Glomerular endothelial cell (primary cell): ENCODE measurements at regions not wholly inside any gene's neighbourhood (a gene's known extent, or its start where the extent isn't known, plus 50 kb on each side); places are given as distances from the start of the nearest gene placed in this dataset.

Source experiments
- DNase-seq: peaks from one replicate; pipeline ENCODE4 v3.0.0-alpha.2; 2011; ENCODE audit warnings: low read depth, low spot score; ENCODE audit errors: extremely low read depth

DNA sequence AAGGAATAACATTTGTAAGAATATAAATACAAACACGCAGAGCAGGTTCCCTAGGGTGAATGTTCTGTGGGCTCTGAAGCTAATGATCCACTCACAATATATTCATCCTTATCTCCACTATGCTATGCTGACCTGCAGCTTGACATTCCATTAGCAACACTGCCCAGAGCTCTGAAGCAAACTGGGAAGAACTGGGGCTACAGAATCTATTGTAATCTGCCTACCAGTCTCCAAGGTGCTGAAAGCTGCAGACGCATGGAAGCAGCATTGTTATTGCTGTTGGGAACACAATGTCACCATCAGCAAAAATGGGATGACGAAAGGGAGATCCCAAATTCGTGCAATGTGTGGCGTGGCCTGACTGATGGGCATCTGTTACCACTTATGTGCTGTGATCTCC is 316.7 kb upstream of the RORA start:
- DNase-seq: no peak

DNA sequence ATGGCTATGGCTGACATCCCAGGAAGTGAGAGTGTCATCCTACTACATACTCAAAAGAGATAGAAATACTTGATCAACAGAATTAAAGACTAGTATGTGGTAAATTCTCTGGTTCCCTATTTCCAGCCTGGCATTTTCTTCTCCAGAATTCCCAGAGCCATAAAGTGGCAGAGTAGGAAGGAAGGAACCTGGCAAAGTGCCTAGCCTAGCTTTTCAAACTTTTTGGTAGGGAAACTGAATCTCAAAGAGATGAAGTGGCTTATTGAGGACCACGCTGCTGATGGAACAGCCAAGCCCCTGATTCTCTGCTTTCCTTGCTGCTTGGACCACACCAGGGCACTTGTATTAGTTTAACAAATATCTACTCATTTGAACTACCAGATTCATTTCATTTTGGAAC is 312.4 kb upstream of the RORA start:
- DNase-seq: no peak

DNA sequence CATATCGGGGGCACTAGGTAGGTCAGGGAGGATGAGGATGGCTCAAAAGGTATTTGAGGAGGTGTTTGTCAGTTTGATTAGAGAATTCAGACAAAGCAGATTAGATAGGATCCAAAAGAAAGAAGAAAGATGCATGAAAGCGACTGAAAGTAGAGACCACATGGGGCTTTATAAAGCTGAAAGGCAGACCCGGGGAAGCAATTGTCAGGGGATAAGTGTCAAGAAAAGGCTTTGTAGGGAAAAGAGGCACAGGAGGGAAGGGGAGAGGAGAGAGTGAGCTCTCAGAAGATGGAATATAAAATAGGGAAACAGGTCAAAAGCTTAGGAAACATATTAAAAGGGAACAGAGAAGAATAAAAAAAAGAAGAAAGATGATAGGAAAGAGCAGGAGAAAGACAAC is 308.2 kb upstream of the RORA start:
- DNase-seq: no peak

DNA sequence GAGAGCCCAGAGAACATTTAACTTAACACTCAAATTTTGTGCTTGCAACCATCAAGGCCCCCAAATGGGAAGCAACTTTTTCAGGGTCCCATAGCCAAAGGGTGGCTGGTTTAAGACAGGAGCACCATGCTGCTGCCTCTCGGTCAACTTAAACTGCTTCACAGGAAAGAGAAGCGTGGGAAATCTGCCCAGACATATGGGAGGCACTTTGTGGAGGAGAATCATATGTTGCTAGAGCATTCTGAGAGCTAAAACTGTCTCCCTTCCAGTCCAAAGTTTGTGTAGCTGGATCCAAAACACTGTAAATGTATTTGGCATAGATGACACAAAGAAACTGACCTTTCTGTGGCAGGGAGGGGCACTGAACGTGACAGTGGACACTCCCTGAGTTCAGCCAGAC is 305.9 kb upstream of the RORA start:
- DNase-seq: no peak

DNA sequence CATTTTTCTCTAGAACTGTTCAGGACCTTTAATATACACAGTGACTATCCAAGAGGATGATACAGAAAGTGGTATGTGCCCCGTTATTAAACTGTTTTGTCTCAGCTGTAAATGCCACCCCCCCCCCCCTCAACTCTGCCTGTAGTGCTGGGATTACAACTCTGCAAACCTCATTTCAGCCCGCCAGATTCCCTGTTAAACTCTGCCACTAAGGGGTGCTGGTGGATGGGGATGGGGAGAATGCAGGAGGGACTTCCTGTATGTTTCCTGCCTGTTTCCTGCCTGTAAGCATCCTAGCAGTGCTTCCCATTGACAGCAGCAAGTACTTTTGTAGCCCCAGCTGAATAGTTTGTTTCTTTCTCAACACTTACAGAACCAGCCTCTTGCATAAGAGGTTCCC is 301.7 kb upstream of the RORA start:
- no peak for DNase-seq

DNA sequence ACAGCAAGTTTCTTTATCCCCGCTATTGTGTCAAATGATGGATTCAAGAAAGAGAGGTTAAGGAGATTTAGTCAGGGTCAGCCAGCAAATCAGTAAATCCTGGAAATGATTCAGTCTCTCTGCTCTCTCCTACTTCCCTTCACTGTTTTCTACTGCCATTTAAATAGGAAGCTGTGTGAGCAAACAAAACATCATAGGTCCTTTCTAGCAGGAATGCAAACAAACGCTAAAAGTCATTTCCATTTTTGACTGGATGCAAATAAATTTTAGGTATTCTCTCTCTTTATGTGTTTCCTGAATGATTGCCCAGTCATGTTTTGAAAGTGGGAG is 299.4 kb upstream of the RORA start:
- DNase-seq: peak; percentile 44

DNA sequence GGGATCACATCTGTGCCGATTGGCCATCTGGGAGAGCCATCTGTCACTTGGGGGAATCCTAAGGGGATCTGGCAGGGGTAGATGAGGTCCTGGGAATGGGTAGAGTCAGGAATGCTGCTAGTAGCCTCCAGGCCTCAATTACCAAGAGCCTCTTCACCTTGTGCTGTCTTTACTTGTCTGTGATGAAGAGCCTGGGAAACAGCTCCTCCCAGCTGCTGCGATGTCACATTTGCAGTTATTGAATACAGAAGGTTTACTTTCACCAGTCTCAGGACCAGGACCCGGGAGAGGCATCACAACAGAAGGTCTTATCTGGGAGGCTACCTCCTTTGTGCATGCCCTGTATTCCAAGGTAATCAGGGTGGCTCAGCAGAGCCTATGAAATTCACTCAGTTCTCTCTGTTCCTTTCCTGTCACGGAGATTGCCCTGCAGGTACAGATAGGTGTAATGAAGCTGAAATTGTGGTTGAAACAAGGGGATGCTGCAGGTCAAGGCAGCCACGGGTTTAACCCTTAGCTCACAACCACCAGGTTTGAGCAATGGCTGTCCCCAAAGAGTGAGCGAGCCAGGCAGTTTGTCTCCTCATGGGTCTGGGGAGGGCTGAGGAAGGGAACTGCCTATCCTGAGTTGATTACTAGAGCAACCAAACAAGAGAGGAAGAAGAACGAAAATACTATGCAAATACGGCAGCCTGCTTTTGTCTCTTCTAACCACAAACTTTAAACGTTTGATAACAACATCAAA is 298.9 kb upstream of the RORA start:
- DNase-seq: no peak

DNA sequence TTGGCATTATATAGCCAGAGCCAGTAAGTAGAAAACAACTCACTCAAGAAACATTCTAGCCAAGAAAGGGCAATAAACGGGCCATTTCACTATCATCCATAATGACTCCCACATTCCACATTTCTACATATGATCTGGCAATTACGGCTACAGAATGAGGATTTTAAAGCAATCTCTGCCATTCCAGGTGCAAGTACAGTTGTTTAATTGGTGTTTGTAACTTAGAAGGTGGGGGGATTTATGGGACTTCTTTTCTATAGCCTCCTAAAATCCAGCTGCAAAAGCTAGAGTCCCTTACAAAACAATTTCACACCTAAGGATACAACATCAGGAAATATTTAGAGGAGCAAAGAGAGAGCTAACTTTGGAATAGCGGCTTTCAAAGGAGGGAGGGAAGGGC is 295.4 kb upstream of the RORA start:
- no peak for DNase-seq

DNA sequence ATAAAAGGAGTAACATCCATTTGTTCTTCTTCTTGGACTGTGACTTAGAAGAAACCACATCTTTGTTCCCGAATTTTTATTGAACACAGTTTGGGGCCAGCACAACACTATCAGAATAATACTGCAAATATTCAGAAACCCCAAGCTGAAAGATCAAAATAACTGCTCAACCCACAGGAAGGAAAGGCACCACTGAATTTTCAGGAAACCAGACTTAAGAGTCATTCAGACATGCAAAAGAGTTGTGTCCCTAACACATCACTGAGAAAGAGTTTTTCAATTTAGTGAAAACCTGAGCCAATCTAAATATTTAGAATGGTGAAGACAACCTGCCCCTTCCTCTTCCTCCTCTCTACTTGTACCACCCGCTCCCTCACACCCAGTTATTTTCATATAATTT is 295.0 kb upstream of the RORA start:
- DNase-seq: no peak

DNA sequence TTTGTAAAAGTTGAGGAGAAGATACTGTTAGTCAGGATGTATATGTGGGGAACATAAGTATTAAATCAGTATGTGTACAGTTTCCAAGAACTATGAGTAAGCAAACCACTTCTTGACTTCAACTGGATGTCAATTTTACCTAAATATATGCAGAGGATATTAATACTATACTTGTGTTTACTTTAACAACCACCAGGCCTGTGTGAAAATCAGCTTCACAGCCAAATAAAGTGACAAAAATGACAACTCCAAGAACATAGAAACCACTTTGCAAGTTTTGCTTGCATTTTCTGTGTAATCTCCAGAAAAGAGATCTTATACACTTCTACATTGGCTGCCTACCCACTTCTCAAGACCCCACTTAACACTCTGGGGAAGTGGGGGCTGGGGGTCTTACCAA is 293.3 kb upstream of the RORA start:
- DNase-seq: no peak

DNA sequence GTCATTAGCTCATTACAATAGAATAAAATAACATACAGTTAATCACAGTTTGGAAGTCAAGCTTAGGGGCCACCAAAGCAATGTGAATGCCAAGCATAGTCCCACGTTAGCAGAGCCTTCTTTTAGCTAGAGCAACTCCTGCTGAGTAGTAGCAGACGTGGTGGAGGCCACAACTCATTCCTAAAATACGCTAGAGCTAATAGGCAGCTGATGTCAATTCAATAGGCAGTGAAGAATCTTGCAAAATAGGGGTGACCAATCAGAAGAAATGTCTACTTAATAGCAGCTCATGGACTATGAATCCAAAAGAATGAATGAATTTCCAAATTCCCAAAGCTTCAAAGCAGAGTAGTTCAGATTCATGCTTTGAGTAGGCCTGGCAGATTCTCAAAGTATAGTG is 292.9 kb upstream of the RORA start:
- DNase-seq: no peak

DNA sequence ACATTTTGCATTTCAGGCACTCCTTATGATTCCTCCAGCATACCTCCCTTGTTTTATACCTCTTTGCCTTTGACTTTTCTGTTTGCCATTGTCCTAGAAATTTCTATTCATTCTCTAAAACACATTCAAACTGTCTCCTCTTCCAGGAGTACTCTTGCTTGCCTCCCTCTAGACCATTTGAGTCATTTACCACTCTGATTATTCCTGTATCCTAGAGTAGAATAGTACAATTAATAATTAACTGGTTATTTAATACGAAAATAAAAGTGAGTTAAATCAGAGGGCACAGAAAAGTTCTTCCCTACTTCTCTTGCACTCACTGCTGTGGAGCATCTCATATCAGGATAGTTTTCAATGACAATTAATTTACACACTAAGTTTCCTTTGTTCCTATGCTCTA is 290.2 kb upstream of the RORA start:
- DNase-seq: no peak

DNA sequence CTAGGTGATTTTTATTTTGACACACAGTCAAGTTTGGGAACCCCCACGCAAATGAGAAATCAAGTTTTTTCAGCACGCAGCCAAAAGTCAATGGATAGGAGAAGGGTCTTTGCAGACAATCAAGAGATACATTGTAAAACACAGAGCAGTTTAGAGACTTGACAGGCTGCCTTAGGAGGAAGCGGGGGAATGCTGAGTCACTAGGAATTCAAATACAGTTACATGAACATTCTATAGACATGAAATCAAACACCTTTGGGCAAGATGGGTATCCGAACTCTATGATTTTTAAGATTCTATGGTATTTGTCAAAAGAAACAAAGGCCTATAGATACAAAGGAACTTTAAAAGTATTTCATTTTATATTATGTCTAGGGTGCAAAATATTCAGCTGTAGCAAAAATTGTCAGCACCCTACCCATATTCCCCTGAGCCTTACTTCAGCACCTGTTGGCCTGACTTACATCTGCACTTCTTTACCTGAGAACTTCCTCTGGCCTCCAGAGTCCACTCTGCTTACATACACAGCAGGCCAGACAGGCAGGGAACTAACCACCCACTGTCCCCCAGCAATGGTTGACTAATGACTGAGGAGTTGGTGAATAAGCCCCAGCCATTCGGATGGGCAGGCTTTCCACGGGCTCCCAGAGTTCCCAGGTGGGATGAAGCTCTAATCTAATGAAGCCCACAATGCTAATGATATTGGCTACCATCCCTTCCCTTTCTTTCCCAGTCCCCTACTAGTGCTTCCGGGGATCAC is 289.3 kb upstream of the RORA start:
- no peak for DNase-seq

DNA sequence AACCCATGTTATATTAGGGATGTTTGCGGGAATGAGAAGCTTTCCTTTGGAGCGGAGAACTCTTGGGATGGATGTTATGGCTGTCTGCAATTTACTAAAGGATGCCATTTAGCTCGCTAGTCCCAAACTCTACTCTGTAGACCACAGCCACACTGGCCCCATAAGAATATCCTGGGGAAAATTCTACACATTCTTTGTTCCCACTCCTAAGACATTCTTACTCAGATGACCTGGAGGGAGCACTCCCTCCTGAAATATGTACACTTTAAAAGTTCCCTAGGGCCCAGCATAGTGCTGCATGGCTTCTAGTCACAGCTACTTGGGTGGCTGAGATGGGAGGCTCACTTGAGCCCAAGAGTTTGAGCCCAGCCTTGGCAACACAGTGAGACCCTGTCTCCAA is 288.7 kb upstream of the RORA start:
- DNase-seq: no peak

DNA sequence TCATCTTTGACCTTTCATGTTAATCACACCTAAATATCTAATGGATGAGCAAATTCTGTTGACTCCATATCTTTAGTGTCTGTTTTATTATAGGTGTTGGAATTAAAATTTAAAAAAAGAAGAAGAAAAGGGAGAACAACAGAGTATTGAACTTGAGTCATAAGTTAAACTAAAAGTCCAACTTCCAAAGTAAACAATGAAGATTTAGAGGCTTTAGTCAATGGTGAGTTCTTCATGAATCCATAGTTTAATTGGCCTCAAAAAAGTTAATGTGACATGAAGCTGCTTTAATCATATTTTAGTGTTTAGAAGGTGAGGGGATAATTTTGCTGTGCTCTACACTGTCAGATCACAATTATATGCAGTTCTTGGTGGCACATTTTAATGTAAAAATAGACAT is 288.2 kb upstream of the RORA start:
- DNase-seq: no peak

DNA sequence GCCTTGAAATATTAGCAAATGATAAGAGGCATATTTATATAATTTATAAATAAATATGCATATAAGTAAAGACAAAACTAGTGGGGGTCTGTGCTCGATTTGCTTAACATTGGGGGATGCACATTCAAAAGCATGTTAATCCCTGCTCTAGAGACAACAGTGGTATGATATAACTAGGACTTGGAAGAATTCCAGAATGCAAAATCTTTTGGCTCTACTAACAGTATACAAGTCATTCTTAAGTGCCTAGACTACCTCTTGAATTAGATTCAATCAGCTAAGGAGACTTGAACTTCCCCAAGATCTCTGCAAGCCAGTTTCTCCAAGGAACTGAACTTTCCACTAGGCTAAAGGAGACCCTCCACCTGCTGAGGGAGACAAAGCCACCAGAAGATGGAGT is 282.7 kb upstream of the RORA start:
- no peak for DNase-seq

DNA sequence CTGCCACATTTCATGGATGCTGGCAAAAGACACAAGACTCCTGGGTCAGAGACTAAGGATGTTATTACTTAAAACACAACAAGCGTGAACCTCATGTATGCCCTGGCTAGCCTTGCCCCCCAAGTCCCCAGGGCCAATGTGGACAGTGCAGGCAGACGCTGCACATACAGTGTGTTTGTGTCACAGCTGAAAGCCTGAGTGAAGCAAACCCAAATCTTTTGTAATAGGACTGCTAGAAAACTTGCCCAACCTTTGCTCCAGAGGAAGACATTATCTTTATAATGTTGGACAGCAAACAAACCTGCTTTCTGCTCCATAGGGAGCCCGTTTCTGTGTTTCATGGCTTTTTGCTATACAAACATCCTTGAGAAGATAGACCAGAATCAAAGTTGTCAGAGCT is 282.0 kb upstream of the RORA start:
- DNase-seq: no peak

DNA sequence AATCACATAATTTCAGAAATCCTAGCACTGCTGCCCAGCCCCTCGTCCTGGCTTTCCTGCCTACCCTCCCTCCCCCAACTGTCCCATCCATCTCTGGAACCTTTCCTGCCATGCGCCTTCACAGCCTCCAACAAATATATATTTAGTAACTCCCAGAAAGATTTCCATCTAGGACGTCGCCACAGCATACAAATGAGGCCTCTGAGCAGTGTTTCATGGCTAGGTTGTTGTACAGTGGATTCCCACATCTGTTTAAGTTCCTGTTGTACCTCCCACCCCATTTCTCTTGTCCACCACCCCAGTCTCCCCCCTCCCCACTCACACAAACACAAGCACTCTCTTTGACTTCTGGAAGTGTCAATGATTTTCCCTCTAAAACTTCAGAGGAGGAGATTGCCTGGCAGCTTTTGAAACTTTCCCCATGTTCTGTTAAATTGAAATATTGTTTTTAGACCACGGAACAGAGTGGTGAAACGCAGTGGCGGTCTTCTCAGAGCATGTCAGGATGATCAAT is 280.3 kb upstream of the RORA start:
- DNase-seq: no peak

DNA sequence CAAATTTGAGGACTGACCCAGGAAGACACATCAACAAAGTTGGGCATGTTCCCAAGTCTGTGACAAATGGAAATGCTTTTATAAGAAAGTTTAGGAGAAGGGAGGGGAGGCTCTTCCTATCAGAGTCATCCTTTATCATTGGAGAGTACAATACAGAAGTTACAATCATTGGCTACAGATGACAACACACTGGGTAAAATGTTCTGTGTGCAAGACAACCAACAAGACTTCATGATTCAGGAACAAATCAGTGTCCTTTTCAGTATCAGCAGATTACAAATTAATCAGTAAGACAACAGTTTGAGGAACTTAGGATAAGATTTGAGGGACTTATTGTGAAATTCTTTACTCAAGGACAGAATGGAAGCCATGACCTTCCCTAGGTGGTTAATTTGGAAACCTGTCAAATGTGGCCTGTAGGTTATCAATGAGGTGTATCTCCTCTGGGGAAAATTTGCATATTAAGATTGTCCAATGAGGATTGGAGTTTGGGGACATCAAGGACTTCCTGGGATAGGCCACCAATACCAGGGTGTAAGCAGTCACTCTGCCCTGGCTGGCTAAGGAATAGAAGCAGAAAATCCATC is 274.4 kb upstream of the RORA start:
- no peak for DNase-seq

DNA sequence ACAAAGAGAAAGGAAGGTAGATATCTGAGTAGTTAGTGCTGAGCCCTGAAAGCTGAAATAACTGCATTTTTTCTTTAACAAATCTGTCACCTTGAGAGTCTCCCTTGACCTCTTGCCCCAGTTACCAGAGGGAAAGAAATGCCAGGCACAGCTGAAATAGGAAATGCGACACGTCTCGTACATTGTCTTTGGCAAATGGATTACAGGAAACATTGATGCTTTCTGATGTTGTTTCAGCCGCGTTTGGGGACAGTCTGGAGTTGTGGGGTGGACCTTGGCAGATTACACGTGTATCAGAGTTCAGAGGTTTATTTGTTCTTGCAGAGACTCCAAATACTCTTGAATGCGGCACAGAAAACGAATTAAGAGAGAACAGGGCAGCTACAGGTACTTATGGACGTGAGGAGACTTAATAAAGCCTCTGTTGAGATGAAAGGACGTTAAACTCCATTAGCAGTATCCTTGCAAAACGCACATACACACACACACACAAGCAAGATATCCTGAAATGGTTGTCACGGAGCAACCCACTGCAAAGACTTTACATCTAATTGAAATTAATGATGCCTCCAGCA is 272.8 kb upstream of the RORA start:
- DNase-seq: no peak

DNA sequence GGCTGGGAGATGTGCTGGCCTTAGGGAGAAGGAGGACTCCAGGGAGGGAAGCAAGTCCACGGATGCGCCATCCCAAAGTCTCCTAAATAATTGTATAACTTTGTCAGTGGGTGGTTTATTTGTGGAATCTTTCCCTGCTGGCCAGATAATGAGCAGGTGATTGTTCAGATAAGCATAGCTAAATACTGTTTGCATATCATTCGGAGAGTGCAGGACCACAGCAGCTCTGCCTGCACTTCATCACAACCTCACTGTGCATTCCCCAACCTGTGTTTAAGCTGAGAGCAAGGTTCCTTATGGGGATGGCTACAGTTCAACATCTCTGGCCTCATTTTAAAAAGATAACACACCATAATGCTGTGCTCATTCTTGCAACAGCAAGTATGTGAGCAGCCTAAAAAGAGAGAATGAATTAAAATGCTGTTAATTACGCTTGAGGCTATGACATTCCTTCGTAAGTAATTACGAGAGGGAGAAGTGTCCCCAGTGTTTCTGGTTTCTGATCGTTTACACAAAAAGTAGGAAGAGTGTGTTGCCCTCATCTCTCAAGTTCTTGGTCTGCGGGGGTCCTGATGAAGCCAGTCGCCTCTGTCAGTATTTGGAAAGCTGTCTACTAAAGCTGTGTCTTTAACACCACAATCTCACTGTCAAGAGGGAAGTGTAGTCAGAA is 272.0 kb upstream of the RORA start:
- no peak for DNase-seq
